HG02763 (cell line): ENCODE measurements at regions not wholly inside any gene's neighbourhood (a gene's known extent, or its start where the extent isn't known, plus 50 kb on each side); places are given as distances from the start of the nearest gene placed in this dataset.

Source experiments
- ATAC-seq: cut with Tn5 transposase; IDR thresholded peaks from one replicate; pipeline ENCODE4 v1.9.1; 2021; ENCODE audit warnings: mild to moderate bottlenecking, moderate library complexity; ENCODE audit not compliant: unreplicated experiment

DNA sequence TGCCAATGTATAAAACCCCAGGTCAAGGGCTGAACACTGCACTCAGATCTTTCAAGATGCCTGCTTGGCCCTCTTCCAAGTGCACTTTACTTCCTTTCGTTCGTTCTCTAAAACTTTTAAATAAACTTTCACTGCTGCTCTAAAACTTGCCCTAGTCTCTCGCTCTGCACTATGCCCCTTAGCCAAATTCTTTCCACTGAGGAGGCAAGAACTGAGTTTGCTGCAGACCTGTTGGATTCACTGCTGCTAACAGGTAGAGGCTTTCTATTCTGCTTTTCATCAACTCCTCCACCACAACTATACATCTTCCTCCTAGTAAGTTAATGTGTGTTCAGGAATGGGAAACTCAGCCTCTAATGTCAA, 467.9 kb downstream of the MBD2 start:
- no peak for ATAC-seq

DNA sequence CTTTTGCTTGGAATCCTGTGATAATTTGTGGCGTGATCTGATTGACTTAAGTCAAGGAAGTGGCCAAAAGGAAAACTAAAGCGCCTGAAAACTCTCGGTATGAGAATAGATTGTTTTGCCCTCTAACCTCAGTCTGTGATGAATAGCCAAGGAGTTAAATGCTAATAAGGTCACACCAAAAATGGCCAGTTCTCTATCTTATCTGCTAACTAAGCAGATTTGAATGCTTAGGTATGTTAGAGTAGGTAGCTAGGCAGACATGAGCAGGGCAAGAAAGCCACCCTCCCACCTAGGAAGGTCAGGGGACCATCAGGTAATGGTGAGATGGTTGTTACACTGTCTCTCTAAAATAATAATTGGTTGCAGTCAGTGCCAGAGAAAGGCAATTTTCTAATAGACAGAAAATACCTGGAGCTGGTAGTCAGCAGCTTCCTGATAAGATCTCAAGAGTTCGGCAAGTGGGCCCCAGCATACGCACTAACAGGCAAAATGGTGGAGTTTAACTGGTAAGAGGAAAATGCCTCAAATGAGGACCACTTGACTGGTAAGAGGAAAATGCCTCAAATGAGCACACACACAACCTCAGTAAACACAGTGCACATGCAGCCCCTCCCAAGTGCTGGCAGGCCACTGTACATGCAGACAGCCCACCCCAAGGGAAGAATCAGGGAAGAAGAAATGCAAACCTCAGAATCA, 468.4 kb downstream of the MBD2 start:
- ATAC-seq, result no peak

DNA sequence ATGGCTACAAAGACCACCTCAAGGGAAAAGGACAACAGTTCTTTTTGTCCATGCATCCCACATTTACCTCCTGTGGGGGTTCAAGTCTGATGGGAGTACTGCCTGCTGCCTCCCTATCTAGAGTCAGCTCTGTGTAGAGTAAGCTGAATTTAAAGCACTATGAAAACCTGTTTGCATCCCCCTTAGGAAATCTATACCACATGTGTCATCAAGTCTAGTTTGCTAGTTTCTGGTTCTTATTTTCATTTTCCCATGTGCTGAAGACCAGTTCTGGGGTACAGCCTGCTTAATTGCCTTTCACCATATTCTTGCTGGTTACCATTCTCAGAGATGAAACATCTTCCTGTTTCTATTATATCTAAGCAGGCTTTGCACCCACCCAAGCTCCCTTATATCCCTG, 470.3 kb downstream of the MBD2 start:
- ATAC-seq, result no peak

DNA sequence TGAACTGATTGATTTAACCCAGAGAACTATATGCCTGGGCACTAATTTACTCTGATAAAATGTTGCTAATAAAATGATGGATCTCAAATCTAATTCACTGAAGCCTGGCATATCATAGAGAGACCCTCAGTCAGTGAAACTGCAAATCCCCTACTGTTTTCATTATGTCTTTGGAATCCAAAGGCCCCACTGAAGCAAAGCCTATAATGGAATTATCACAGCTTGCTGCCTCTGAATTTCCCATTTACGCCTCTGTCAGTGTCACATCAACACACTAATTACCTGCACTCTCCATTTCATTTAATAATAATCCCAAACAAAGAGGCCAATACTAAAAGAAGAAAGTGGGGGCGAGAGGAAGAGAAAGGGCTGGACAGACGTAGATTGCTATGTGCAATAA, 470.9 kb downstream of the MBD2 start:
- ATAC-seq, result no peak

DNA sequence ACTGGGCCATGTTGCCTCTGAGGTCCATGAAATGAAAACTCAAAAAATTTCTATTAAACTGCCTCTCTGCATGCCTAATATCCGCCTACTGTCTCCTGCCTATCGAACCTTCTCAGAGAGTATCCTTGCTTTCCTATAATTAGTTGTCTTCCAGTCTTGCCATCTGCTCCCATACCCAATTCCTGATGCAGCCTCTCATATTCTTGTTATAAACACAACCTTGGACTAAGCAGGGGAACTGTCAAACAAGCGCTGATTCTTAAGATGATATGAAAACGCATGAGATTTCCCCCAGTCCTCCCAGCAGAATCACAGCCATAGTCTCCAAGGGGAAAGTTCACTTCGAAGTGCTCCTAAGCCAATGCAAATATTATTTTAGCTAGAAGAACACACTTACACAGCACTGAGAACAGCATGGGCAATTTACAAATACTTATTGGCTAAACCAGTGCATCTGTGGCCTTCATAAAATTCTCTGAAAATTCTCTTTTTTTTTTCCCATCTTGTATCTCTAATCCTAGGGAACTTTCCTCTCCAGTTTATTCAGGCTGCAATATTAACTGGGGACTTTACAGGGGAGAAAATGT, 471.6 kb downstream of the MBD2 start:
- ATAC-seq, result no peak

DNA sequence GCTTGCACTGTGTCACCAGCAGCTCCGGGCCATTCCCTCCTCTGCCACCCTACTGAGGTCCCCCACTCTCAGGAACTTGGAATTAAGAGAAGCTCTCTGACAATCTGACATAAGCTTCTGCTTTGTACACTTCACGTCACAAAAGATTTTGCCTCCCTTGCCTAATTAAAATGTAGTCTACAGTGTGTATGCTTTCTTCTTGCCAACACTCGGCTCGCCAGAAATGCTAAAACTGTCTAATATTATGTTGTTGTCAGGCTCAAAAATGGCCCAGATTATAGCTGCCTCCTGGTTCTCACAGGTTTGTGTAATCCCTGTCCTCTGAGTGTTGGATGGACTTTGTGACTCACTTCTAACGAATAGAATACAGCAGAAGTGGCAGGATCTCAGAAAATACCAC, 474.7 kb downstream of the MBD2 start:
- ATAC-seq, result no peak

DNA sequence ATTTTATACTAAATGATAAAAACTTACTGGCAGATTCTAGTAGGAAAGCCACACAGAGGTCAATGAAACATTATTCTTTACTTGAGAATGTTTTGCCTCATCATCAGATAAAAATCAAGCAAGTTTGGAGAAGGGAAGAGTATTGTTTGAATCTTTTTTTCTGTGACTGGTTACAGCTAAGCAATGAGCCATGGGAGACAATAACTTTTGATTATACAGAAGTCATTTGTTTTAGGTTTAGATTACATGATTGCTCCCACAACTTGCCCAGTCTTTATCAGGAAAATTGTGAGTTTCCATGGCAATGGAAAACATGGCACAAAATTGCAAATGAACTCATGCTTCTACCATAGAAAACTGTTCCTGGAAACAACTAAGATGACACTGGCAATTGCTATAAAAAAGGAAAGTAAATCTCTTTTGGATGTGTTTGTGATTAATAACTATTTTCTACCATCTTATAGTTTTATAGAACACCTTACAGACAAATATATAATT, 476.8 kb downstream of the MBD2 start:
- ATAC-seq, result no peak

DNA sequence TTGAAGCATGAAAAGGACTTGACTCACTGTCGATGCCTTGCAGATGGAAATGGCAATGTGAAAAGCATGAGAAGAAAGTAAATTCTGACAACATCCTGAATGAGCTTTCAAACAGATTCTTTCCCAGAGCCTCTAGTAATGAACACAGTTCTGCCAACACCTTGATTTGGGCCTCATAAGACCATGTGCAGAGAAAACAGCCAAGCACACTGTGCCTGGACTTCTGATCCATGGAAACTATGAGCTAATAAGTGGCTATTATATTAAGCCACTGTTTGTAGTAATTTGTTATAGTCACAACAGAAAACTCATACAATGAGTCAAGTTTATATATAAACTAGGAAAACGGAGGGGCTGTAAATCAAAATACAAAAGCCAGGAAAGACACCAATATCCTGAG, 477.3 kb downstream of the MBD2 start:
- ATAC-seq, result no peak

DNA sequence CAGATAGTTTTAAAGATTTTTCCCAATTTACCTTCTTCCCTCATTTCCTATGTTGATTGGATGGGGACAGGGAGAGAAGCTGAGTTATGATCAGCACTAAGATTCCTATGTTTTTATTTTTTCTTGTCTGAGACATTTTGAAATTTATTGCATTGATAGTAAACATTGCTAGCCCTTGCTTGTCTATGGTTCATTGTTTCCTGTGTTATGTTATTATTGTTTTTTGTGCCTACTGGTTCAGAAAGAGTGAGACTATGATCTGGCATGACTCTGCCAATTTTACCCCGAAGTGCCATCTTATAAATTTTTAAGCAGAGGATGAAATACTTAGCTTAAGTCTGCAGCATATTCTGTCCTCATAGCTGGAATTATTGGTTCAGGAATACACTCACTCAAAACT, 478.5 kb downstream of the MBD2 start:
- no peak for ATAC-seq

DNA sequence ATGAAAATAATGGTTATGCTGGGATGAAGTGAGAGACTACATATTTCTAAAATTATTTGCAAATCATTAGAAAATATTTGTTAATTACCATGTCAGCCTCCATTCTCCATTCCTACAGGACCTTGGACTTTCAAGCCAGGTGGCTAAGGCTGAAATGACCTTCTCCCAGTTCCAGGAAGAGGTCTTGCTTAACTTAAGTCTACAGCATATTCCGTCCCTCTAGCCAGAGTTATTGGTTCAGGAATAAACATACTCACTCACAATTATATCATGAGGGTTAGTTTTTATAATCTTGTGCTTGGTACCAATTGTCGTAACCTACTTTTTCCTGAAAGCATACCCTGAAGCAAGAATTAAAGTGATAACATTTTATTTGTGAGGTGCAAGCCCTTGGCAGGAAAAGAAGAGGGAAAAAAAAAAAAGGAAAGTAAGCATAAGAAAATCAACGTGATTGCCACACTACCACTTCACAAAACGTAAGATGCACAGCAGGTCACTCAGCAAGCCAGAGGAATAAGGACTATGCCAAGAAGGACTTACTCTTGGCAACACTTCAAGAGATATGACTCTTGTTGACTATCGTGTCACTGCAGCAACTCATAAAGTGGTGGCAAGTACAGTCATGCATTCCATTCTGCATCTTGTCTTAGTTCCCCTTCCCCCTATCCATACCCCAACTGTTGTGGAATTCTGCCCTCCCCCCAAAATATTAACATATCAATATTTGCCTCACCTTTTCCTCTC, 479.1 kb downstream of the MBD2 start:
- no peak for ATAC-seq

DNA sequence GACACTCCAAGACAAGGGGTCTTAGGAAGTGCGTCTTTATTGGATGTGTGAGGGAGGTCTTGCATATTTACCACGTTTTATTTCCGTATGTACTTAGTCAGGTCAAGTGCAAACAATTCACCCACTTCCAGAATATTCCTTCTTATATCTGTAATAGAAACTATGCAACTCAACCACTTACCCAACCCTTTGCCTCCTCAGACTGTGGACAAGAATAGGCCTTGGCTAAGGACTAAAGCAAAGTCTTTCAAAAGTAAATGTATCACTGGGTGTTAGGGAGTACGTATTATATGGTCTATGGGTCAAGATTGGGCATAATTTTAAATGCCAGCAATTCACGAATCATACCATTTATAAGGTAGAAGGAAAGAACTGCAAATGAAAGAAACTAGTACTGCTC, 484.8 kb downstream of the MBD2 start:
- ATAC-seq, result no peak

DNA sequence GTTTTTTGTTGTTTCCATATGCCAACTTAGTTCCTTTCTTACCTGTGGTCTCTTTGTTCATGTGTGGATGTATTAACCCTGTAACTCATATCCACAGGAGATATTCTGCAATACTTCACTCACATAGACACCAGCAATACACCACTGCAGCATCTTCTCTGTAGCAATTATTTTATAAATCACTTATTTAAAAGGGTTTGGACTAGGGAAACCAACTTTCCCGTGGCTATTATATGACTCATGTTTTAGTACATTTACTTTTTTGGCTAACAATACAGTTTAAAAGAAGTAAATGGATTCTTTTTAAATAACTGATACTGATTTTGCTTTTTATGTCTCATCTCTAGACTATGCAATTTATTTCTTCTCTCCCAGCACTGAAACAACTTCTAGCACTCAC, 488.9 kb downstream of the MBD2 start:
- ATAC-seq, result no peak

DNA sequence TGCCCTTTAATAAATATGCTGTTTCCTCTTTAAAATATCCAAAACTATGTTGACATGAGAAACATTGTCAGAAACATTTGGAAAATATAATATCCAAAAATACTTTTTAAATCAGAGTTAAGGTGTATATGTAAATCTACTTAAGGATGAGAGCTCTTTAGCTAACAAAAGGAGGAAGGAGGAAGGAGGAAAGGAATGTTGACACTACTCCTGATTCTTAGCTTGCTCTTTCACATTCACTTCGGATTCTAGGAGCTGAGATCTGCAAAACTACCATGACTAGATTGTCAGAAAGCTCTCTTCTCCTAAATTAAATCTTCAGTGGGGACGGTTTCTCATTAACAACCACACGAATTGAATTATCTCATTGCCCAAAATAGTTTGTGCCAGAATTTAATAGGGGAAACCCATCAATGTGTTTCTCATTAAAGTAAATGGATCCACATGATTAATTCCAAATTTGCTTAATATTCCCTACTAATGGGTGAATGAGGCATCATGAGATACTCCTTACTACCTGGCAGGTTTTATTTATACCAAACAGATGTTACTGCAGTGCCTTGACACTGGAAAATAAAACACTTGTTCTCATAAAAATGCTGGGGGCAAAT, 509.1 kb downstream of the MBD2 start:
- ATAC-seq, result no peak

DNA sequence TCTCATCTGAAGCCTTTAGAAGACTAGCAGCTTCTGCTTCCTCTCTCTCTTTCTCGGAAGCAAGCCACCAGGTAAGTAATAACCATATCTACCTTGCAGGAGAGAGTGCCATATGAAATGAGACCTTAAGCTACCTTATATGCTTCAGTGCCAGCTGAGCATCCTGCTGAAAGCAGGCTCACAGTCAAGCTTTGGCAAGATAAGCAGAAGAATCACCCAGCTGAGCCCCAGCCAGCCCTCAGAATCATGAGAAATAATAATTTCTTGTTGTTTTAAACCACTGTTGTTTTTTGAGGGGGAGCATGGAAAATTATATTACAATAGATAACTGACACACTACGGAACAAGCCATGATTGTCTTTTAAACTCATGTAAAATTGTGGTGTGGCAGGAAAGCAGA, 514.4 kb downstream of the MBD2 start:
- no peak for ATAC-seq

DNA sequence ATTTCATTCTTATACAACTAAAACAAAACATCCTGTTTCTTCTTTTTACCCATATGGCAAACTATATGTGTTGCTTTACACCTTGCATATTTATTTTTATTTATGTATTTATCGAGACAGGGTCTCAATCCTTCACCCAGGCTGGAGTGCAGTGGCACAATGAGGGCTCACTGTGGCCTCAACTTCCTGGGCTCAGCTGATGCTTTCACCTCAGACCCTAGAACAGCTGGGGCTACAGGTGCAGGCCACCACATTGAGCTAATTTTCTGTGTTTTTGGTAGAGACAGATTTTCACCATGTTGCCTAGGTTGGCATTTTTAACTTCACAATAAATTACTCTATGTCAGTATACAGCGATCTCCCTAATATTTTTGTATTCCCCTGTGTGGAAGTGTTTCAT, 522.0 kb downstream of the MBD2 start:
- ATAC-seq, result no peak

DNA sequence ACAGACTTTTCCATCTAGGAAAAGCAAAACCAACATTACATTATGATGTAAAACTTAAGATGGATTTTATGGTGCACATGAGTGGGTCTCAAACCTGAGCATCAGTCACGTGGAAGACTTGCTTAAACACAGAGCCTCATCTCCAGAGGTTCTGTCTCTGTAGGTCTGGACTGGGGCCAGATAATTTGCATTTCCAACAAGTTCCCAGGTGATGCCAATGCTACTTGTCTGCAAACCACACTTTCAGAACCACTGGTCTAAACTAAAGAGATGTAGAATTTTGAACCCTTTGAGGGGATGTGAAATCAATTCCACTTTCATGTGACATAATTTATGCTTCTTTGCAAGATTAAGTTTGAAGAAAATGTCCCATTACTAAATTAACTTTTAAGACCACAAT, 522.8 kb downstream of the MBD2 start:
- no peak for ATAC-seq

DNA sequence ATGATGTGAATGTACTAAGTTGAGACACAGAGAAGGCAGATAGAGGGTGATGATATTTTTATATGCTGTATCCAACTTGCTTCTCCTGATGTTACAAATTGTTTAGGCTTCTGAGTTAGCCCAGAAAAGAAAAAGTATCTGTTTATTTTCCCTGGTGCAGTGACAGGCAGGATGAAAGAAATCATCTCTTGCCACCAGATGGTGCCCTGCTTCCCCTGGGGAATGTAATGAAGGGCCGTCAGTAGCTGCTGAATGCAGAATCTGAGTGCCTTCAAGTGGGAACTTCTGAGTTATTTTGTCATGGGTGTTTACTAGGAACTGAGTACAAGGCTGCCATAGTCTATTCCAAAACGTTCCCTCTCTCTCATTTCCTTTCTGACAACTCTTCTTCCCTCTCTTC, 525.6 kb downstream of the MBD2 start:
- no peak for ATAC-seq

DNA sequence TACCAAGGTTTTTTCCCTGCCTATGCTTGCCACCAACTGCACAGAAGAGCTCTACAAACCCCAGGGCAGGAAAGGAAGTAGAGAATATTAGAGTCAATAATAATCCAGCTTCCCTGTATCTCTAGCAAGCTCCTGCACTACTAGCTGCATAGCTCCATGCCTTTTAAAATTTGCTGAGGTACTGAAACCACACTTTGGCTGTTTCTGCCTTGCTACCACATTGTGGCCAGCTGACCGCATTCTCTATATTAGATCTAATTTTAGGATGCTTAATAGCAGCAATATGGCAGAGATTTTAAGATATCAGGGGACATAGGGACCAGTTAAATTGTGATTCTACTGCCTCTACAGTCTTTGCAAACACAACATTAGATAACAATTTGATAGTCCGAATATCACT, 534.6 kb downstream of the MBD2 start:
- no peak for ATAC-seq

DNA sequence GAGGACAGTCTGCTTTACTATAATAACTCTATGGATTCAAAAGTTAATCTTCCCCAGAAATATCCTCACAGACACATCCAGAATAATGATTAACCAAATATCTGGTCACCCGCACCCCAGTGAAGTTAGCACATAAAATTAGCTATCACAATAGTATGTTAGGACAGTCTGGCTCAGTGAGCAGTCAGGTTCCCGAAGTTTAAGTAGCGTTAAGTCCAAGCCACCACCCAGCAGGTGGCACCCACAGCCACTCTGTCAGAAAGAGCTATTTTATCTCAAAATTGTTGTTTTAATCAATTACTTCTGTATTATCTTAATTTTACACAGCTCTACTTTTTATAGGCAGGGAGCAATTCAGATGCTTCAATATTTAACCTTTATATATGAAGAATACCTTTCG, 537.5 kb downstream of the MBD2 start:
- ATAC-seq, result no peak

DNA sequence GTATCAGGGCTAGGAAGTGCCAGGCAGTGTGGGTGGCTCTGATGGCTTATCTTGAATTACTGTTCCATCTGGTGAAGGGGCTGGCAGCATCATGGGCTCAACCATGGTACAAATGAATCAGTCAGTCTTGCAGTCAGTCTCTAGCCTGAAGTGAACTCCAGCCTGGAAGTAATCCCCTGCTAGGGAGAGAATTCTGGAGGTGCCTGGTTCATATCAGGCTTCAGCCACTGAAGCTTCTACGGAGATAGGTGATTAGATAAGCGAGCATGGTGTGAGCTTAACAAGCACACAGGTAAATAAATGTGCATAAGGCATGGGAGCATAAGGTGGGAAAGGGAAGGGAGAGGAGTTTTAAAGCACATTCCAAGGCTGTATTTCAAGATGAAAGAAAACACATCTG, 541.7 kb downstream of the MBD2 start:
- no peak for ATAC-seq

DNA sequence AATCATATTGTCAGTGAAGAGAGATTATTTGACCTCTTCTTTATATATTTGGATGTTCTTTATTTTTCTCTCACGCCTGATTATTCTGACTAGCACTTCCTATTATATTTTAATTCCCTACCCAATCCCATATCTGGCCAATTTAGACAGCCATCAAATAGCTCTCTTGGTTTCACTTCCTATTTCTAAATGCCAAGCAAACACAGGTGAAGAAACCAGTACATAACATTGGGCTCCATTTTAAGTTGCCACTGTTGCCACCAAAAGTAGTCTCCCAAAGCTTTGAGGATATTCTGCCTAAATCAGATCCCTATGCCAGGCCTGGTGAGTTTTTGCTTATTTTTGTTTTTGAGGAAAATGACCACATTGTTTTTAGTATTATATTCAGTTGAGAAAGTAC, 547.0 kb downstream of the MBD2 start:
- ATAC-seq, result no peak

DNA sequence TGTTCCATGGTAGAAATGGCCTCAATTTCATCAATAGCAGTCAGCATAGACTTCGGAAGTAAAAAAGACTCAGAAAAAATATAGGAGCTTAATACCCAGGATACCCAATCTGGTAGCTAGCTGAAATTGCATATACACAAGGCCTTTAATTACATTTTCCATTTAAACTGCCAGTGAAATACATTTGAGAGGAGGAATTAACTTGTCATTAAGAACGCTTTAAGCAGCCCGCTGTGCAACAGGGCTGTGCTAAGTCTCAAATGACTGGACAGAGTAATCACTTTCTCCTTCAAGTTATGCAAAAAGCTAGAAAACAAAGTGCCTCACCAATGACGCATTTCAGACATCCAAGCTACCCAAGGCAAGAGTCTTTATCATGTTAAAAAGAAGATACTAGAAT, 558.8 kb downstream of the MBD2 start:
- ATAC-seq, result no peak
